Prostate gland (tissue), 2 donors: ENCODE measurements at regions not wholly inside any gene's neighbourhood (a gene's known extent, or its start where the extent isn't known, plus 50 kb on each side); places are given as distances from the start of the nearest gene placed in this dataset.

Experiments
- POLR2A ChIP-seq: fragments of 450-650 bp; IDR thresholded peaks from one replicate; pipeline ENCODE4 v1.6.1; 2016; ENCODE audit warnings: antibody characterized with exemption, mild to moderate bottlenecking
- POLR2AphosphoS5 ChIP-seq: sonication (generic); formaldehyde crosslinking; IDR thresholded peaks from one replicate; pipeline ENCODE4 v1.6.1; 2017; ENCODE audit warnings: antibody characterized with exemption
- TF ChIP-seq, protein P1 (sequence below), 4 experiments: fragments of 200-600 bp in 2 of 4; fragments of 450-650 bp in 2 of 4; sonication (generic) in 2 of 4; IDR thresholded peaks; 1 replicate in 3 of 4; 2 replicates in 1 of 4; pipeline ENCODE4 v1.5.1; 2016 to 2019; ENCODE audit warnings: antibody characterized with exemption in 4 of 4, mild to moderate bottlenecking in 2 of 4, moderate library complexity in 2 of 4

DNA sequence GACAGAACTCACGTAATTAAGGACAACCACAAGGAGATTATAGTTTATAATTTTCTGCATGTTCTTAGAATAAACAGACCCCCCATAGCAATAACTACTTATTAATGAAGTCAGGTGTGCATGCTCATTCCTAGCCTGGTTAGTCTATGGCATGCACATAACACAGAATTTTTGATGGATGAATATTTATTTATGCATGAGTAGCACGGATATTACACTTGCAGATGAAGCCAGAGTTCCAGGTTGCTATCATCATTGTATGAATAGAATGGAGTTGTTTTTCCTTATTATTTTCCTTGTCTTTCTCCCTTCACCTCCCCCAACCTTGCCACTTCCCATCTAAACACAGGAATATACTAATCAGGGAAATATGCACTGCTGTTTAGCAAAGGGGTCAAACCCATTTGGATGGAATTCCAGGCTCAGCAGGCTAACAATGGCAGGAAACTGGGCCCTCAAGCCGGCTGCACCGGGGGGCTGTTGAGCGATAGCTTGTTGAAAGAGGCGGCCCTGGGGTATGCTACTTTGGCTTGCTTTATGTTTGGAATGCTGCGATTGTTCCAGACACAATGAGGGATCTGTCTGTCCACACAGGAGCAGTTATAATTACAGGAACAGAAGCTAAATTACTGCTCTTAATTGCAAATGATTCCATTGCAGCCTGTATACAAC lies 112.6 kb downstream of the TMEM170B start:
- no peak for TF ChIP-seq POLR2A
- TF ChIP-seq, protein P1, sequence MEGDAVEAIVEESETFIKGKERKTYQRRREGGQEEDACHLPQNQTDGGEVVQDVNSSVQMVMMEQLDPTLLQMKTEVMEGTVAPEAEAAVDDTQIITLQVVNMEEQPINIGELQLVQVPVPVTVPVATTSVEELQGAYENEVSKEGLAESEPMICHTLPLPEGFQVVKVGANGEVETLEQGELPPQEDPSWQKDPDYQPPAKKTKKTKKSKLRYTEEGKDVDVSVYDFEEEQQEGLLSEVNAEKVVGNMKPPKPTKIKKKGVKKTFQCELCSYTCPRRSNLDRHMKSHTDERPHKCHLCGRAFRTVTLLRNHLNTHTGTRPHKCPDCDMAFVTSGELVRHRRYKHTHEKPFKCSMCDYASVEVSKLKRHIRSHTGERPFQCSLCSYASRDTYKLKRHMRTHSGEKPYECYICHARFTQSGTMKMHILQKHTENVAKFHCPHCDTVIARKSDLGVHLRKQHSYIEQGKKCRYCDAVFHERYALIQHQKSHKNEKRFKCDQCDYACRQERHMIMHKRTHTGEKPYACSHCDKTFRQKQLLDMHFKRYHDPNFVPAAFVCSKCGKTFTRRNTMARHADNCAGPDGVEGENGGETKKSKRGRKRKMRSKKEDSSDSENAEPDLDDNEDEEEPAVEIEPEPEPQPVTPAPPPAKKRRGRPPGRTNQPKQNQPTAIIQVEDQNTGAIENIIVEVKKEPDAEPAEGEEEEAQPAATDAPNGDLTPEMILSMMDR (IDR thresholded peaks at IDR 0.05): no peak
- TF ChIP-seq POLR2AphosphoS5: no peak
